ENCODE measurements at regions not wholly inside any gene's neighbourhood (a gene's known extent, or its start where the extent isn't known, plus 50 kb on each side); places are given as distances from the start of the nearest gene placed in this dataset.

- CTCF ChIA-PET: no interaction called here
- no peak for ATAC-seq (ENCODE audit: low read depth)
These were observed 82.9 kb upstream of the NLGN4X start for GRCh38 chrX:6311540-6311939.

DNA sequence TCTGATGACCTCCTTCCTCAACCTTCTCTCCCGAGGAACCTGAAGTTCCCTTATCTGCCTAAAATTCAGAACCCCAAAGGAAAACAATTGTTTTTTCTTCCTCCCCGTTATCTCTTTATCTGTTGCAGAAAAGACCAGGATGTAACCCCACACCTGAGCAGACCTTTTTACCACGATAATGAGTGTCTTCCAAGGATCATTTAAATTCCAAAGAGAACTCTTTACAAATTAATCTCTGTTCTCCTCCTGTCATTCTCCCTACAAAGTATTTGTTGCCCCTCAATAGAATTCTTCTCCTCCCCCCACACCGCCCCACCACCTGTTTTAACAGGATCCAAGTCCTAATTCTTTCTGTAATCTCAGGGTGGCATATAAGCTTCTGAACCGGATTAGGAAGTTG, 78.5 kb upstream of the NLGN4X start:
- no peak for ATAC-seq (ENCODE audit: low read depth)
- H3K36me3 Mint-ChIP-seq (ENCODE audit: low read depth): no peaks in the 10 kb centered on the region
- CTCF ChIA-PET: no interaction called here

More at GRCh38 chrX:6311540-6311939, 82.9 kb upstream of the NLGN4X start:
- H3K4me1 Mint-ChIP-seq: no peaks in the 10 kb centered on the region
- no peaks in the 10 kb centered on the region for H3K36me3 Mint-ChIP-seq (ENCODE audit: low read depth)
- no peak overlapping the region for H3K4me3 Mint-ChIP-seq
- POLR2A ChIA-PET: no interaction called here
- DNase-seq: no peak
- TF ChIP-seq, protein P1, sequence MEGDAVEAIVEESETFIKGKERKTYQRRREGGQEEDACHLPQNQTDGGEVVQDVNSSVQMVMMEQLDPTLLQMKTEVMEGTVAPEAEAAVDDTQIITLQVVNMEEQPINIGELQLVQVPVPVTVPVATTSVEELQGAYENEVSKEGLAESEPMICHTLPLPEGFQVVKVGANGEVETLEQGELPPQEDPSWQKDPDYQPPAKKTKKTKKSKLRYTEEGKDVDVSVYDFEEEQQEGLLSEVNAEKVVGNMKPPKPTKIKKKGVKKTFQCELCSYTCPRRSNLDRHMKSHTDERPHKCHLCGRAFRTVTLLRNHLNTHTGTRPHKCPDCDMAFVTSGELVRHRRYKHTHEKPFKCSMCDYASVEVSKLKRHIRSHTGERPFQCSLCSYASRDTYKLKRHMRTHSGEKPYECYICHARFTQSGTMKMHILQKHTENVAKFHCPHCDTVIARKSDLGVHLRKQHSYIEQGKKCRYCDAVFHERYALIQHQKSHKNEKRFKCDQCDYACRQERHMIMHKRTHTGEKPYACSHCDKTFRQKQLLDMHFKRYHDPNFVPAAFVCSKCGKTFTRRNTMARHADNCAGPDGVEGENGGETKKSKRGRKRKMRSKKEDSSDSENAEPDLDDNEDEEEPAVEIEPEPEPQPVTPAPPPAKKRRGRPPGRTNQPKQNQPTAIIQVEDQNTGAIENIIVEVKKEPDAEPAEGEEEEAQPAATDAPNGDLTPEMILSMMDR (IDR thresholded peaks at IDR 0.05): no peak
- H3K27me3 Mint-ChIP-seq: no peaks in the 10 kb centered on the region
- intact Hi-C loops (cut with micrococcal nuclease): no loop called here
- no peak overlapping the region for H3K27ac Mint-ChIP-seq
- no peaks in the 10 kb centered on the region for H3K9me3 Mint-ChIP-seq

DNA sequence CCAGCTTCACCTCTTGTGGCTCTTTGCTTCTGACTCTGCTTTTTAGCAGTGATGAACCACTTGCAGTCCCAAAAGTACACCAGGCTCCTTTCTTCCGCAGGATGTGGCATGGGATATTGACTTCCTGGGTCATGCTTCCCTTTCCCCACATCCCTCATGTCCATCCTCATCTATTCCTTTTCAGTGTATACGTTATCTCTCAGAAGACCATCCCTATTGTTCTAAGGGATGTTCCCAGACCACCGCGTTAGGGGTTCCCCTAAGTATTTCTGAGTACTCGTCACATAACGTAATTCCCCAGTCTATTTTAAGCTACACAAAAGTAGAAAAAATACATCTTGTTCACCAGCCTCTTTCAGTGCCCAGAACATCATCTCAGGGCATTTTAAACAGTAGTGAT, 71.1 kb upstream of the NLGN4X start:
- CTCF ChIA-PET: no interaction called here
- Mint-ChIP-seq H3K9me3 (peaks cover 2% of the 10 kb centered on the region), H3K4me3 (no peak overlapping the region), H3K4me1 (no peaks in the 10 kb centered on the region), H3K36me3 (ENCODE audit: low read depth) (no peaks in the 10 kb centered on the region), H3K27ac (no peak overlapping the region), H3K27me3 (no peaks in the 10 kb centered on the region)
- POLR2A ChIA-PET: no interaction called here
- ATAC-seq (ENCODE audit: low read depth) (no peak), DNase-seq (no peak)
- TF ChIP-seq, protein P1 (IDR thresholded peaks at IDR 0.05): no peak
- intact Hi-C loops (cut with micrococcal nuclease): no loop called here

More for the DNA sequence above, 78.5 kb upstream of the NLGN4X start:
- Mint-ChIP-seq H3K9me3 (no peaks in the 10 kb centered on the region), H3K4me1 (no peaks in the 10 kb centered on the region), H3K27ac (no peak overlapping the region), H3K4me3 (no peak overlapping the region), H3K27me3 (no peaks in the 10 kb centered on the region)
- POLR2A ChIA-PET: no interaction called here
- intact Hi-C loops (cut with micrococcal nuclease): no loop called here
- DNase-seq: no peak
- TF ChIP-seq, protein P1 (IDR thresholded peaks at IDR 0.05): no peak

DNA sequence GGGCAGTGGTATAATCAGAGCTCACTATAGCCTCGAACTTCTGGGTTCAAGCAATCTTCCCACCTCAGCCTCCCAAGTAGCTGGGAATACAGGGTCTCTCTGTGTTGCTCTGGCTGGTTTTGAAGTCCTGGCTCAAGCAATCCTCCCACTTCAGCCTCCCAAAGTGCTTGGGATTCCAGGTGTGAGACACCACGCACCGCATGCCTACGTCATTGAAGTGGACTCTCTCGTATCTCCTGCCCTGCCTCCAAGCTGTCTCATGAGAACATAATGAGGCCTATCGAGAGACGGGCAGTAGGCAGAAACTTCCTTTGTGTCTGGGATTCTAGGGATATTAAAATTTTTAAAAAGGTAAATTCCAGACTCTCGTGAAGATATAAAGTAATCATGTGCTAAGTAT, 65.0 kb upstream of the NLGN4X start:
- H3K27ac Mint-ChIP-seq: no peak overlapping the region
- no peaks in the 10 kb centered on the region for H3K36me3 Mint-ChIP-seq (ENCODE audit: low read depth)
- H3K27me3 Mint-ChIP-seq: no peaks in the 10 kb centered on the region
- intact Hi-C loops (cut with micrococcal nuclease): no loop called here
- no peak for ATAC-seq (ENCODE audit: low read depth)
- ChIA-PET CTCF (no interaction called here), POLR2A (no interaction called here)
- TF ChIP-seq, protein P1 (IDR thresholded peaks at IDR 0.05): no peak
- no peaks in the 10 kb centered on the region for H3K4me1 Mint-ChIP-seq
- peaks cover 2% of the 10 kb centered on the region for H3K9me3 Mint-ChIP-seq
- DNase-seq: no peak
- H3K4me3 Mint-ChIP-seq: no peak overlapping the region

GRCh38 chrX:6292599-6292998, 63.9 kb upstream of the NLGN4X start:
- Mint-ChIP-seq H3K27ac (no peak overlapping the region), H3K27me3 (no peaks in the 10 kb centered on the region), H3K4me3 (no peak overlapping the region), H3K36me3 (ENCODE audit: low read depth) (no peaks in the 10 kb centered on the region), H3K4me1 (no peaks in the 10 kb centered on the region), H3K9me3 (peaks cover under 1% of the 10 kb centered on the region)
- TF ChIP-seq, protein P1 (IDR thresholded peaks at IDR 0.05): no peak
- ChIA-PET POLR2A (no interaction called here), CTCF (no interaction called here)
- ATAC-seq (ENCODE audit: low read depth) (no peak), DNase-seq (no peak)
- intact Hi-C loops (cut with micrococcal nuclease): no loop called here
